GM19328 (cell line): ENCODE measurements at regions not wholly inside any gene's neighbourhood (a gene's known extent, or its start where the extent isn't known, plus 50 kb on each side); places are given as distances from the start of the nearest gene placed in this dataset.

Experiments used
- ATAC-seq: cut with Tn5 transposase; IDR thresholded peaks from one replicate; pipeline ENCODE4 v1.9.1; 2021; ENCODE audit warnings: mild to moderate bottlenecking, moderate library complexity; ENCODE audit not compliant: unreplicated experiment

- no peak for ATAC-seq
These were observed 51.5 kb upstream of the CNIH3 start for GRCh38 chr1:224564454-224565084.

- no peak for ATAC-seq
These were observed 50.9 kb upstream of the CNIH3 start for GRCh38 chr1:224565186-224565585.

- ATAC-seq = no peak
These were observed 50.3 kb upstream of the CNIH3 start for GRCh38 chr1:224565611-224566406.
